Right ventricle myocardium superior (tissue), 1 donor: ENCODE measurements at regions not wholly inside any gene's neighbourhood (a gene's known extent, or its start where the extent isn't known, plus 50 kb on each side); places are given as distances from the start of the nearest gene placed in this dataset.
"Not testable (repeated sequence)": the region's sequence is repeated elsewhere in the genome, so short reads cannot be mapped to it uniquely, and the experiment has no call there.

Experiments
- ATAC-seq: fragments of 200-7000 bp; cut with Tn5 transposase; one replicate; pipeline ENCODE4 v1.9.1; 2020; ENCODE audit warnings: mild to moderate bottlenecking; ENCODE audit not compliant: poor library complexity
- DNase-seq: peaks from one replicate; pipeline ENCODE4 v3.0.0-alpha.2; 2020
- intact Hi-C: fragments of 100-400 bp; cut with DNase I; formaldehyde crosslinking; loops from one replicate; pipeline ENCODE4 v1.11.2; 2022
- donor health status: DM: no; HTN: yes; CAD: no; lungs with severe emphysema.

- intact Hi-C loops, result no loop called here
- no peak for DNase-seq
These were observed 403.8 kb downstream of the DCDC2C start for GRCh38 chr2:4107179-4107578.

GRCh38 chr2:4110273-4110672, 406.9 kb downstream of the DCDC2C start:
- DNase-seq, result no peak
- intact Hi-C loops, result no loop called here
- no peak for ATAC-seq

More at GRCh38 chr2:4107179-4107578, 403.8 kb downstream of the DCDC2C start:
- ATAC-seq, result no peak

DNA sequence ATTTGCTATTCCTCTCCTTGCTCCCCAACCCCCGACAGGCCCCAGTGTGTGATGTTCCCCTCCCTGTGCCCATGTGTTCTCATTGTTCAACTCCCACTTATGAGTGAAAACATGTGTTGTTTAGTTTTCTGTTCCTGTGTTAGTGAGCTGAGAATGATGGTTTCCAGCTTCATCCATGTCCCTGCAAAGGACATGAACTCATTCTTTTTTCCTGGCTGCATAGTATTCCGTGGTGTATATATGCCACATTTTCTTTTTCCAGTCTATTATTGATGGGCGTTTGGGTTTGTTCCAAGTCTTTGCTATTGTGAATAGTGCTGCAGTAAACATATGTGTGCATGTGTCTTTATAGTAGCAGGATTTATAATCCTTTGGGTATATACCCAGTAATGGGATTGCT, 412.1 kb downstream of the DCDC2C start:
- ATAC-seq, intact Hi-C loops, DNase-seq: not testable (repeated sequence)

- ATAC-seq, result no peak
- no peak for DNase-seq
- intact Hi-C loops, result no loop called here
These were observed 419.4 kb downstream of the DCDC2C start for GRCh38 chr2:4122726-4123125.

DNA sequence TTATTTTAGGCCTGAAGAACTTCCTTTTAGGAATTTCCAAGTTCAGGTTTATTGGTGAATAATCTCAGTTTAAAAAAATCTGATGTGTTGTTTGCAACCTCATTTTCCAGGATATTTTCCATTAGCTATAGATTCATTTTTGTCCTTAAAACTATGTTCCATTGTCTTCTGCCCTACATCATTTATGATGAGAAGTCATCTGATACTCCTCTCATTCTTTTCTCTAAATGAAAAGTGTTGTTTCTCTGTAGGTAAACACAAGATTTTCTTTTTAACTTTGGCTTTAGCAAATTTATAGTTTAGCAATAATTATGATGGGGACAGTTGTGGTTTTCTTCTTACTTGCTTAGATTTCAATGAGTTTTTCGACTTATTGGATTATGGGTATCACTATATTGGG, 427.3 kb downstream of the DCDC2C start:
- ATAC-seq, result no peak
- no peak for DNase-seq
- intact Hi-C loops, result no loop called here

DNA sequence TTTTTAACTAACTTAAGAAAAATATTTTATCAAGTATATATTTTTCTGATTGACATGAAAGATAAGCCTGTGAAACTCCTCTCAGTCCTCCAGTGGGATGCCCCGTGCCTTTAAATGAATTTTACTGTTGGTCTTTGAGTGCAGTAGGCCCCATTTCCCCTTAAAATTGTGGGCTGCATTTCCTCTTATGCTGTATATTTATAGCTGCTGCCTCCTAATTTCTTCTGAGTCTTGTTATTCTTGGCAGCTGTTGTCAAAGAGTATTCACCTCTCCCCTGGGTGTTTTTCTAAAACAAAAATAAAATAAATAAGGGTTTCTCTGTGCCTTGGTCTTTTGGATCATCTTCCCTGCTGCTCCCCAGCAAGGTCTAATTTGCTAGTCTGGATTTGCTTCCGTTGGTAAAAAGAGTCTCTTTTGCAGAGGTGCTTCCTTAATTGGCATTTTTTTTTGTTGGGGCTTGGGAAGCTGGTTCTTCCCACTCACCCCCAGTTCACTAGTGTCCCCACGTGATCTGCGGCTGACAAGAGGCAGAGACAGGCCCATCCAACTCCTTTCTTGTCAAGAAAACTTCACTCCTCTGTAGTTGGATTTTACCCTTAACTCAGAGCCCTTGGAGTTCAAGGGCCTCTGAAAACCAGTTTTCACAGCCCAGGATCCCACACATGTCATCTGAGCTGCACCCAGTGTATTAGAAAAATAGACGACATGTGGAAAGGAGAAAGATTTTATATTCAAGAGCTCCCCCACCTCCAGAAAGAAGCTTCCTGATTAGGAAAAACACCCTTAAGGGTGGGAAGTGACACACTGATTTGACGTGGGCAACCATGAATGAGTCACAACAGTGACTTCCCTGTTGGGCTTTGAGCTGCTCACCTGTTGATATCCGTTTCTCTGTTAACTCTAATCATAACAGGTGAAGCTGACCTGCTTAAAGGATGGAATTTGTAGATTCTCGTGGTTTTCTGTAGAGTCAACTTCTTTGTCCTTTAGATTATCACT, 431.5 kb downstream of the DCDC2C start:
- ATAC-seq (no peak), DNase-seq (no peak)
- intact Hi-C loops, result no loop called here

GRCh38 chr2:4135765-4136164, 432.4 kb downstream of the DCDC2C start:
- no peak for ATAC-seq
- DNase-seq, result no peak
- intact Hi-C loops, result no loop called here

GRCh38 chr2:4139316-4139715, 435.9 kb downstream of the DCDC2C start:
- intact Hi-C loops, result no loop called here
- ATAC-seq, result no peak

DNA sequence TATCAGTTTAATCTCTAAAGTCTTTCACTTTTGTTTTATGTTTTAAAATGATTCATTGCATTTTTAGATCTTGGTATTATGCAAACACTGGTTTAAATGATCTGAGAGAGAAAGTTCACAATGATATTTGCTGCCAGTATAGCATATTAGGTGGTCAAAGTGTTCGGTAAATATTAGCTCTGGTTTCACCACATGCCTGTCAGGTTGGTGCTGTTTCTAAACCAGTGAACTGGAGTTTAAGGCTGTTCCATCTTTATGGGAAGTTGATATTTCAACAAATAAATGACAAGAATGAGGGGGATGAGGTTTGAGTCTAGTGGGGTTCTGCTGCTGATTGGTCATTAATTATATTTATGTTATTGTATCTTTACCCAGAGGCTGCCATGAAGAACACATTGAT, 436.4 kb downstream of the DCDC2C start:
- intact Hi-C loops, result no loop called here
- DNase-seq (no peak), ATAC-seq (no peak)

More at GRCh38 chr2:4139316-4139715, 435.9 kb downstream of the DCDC2C start:
- DNase-seq, result no peak

DNA sequence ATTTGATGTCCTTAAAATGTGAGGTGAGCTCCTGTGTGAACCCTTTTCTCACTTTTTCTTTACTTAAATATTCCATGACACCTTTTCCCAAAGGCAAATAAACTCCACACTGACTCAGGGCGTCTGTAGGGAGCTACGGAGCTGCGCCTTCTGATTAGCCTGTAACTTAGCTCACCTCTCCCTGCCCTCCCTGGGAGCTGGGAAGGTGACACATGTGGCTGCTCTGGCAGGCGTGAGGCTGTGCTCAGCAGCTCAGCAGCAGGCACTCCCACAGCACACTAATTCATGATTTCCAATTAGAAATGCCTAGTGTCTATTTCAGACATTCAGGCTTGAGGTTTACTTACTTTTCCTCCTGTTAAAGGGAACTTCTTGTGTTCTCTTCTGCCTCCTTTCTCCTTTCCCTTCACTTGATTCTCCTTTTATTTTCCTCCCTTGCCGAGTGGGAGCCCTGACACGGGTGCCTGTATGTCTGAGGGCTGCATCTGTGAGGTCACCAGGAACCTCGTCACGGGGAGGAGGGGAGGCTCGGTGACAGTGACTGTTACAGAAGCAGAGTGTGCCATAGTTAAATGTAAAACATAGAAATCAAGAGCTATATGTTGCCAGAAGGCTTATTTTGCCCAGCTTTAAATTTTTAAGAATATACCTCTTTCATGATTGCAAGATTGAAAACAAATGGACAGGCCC, 437.1 kb downstream of the DCDC2C start:
- DNase-seq (no peak), ATAC-seq (no peak)
- intact Hi-C loops, result no loop called here

GRCh38 chr2:4144731-4145130, 441.4 kb downstream of the DCDC2C start:
- intact Hi-C loops, result no loop called here
- DNase-seq (no peak), ATAC-seq (no peak)

DNA sequence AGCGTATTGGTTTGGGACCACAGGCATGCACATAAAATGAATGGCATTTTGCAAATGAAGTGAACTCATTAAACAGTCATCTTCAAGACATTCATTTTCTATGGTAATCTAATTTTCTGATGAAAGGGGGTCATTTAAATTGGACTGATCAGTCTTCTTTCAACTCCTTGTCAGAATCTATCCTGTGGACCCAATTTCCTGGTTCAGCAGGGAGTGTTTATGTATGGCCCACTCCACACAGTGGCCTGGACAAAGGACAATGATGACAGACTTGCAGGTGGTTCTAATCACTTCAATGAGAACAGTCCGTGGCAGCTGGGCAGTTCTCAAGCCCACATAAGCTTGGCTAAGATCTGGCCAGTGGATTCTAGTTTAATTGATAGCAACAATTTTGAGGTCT, 448.1 kb downstream of the DCDC2C start:
- ATAC-seq (no peak), DNase-seq (no peak)
- intact Hi-C loops, result no loop called here

DNA sequence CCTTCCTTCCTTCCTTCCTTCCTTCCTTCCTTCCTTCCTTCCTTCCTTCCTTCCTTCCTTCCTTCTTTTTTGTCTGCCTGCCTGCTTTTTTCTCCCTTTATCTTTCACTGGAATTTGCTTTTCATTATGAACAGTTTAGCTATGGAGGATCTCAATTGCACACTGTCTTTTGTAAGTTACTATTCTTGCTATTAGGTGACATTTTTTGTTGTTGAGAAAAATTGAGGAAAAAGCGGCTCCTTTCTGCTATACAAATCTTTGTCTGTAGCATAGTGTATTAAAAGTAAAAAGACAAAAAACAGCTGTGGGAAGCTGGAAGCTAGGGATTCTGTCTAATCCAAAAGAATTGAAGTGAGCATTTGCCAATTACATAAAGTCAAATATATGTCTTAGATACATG, 448.7 kb downstream of the DCDC2C start:
- intact Hi-C loops, result no loop called here
- DNase-seq (no peak), ATAC-seq (no peak)

GRCh38 chr2:4168834-4169233, 465.5 kb downstream of the DCDC2C start:
- no peak for DNase-seq
- intact Hi-C loops, result no loop called here
- ATAC-seq, result no peak

DNA sequence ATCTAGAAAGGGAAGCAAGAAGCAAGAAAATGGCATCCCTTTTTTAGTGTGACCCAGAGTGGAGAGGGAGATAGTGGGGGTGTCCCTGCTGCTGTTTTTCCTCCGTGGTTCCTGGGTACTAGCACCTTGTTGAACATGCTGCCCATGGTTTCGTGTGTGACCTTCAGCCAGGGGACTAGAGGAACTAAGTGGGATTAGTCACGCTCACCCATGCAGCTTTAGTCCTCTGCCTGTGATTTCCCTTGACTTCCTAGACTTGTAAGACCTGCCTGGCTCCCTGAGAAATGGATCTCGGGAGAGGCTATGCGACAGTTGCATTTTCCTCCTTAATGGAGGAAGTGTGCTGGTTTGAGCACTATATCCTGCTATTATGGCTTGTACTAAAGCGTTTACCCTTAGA, 471.4 kb downstream of the DCDC2C start:
- DNase-seq (no peak), ATAC-seq (no peak)
- intact Hi-C loops, result no loop called here

DNA sequence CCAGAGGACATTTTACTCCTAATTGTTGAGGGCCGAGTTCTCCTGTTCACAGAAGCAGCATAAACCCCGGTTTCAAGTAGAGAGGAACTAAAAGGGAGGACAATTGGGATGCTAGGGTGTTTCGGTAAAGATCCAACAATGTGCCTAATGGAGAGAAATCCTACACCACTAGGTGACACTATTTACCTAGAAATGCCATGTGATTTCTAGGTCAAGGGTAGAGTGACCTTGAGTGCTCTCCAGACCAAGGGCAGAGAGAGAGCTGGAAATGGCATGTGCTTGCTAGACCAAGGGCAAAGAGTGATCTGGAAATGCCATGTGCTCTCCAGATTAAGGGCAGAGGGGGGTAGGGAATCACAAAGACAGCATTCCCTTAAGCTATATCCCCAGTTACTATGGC, 472.0 kb downstream of the DCDC2C start:
- DNase-seq (no peak), ATAC-seq (no peak)
- intact Hi-C loops, result no loop called here

DNA sequence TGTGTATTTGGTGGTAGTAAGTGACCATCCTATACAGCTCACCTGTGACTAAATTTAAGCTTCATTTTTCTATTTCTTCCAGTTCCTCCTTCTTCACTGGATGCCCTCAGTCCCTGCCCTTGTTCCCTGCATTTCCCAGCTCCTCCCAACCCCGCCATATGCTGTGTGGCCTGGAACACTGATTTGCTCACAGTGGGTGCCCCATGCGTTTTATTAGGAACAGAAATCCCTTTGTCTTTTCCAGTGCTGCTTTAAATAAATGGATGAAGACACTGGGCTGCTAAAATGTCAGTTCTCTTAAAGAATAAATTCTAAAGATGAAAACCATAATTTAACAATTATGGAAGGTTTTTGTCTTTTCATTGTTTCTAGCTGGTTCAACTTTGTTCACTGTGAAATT, 477.3 kb downstream of the DCDC2C start:
- DNase-seq (no peak), ATAC-seq (no peak)
- intact Hi-C loops, result no loop called here

GRCh38 chr2:4181062-4181461, 477.7 kb downstream of the DCDC2C start:
- intact Hi-C loops, result no loop called here
- ATAC-seq, result no peak

GRCh38 chr2:4188561-4188960, 485.2 kb downstream of the DCDC2C start:
- no peak for DNase-seq
- no peak for ATAC-seq
- intact Hi-C loops, result no loop called here

More at GRCh38 chr2:4181062-4181461, 477.7 kb downstream of the DCDC2C start:
- DNase-seq, result no peak

DNA sequence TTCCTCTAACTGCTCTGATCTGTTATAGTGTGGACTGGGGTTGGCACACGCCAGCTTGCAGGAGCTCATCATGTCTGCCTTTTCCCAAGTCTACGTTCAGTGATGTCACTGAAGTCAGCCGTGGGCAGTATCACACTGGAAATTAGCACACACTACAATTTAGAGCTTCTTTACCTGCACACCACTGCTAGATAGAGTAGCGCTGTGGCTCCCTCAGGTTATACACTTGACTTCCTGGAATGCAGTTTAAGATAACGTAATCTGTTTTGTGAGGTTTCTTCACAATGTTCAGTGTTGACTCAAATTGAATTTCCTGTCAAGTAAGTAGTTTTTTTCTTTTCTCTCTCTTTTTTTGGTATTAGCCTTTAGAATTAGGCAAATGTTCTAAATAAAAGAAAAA, 487.2 kb downstream of the DCDC2C start:
- ATAC-seq (no peak), DNase-seq (no peak)
- intact Hi-C loops, result no loop called here
